AG04449 (cell line): ENCODE measurements at regions not wholly inside any gene's neighbourhood (a gene's known extent, or its start where the extent isn't known, plus 50 kb on each side); places are given as distances from the start of the nearest gene placed in this dataset.
"Not testable (repeated sequence)": the region's sequence is repeated elsewhere in the genome, so short reads cannot be mapped to it uniquely, and the experiment has no call there.

ENCODE experiments used
- CTCF ChIA-PET: fragments of 350-600 bp; formaldehyde crosslinking; extraction: SDS; loops from one replicate; lab custom pipeline; 2021; ENCODE audit warnings: antibody characterized with exemption; lab: Yijun Ruan, JAX
- POLR2A ChIA-PET: fragments of 400-600, 350-600 bp; formaldehyde crosslinking; extraction: SDS; loops from one replicate; lab custom pipeline; 2020; ENCODE audit warnings: antibody characterized with exemption, inconsistent platforms; lab: Yijun Ruan, JAX
- DNase-seq: peaks from one replicate; pipeline ENCODE4 v3.0.0-alpha.2; 2010; ENCODE audit warnings: low read depth, low spot score
- H3K4me3 ChIP-seq: 2 replicates; pipeline ENCODE4 v1.5.1; 2011; ENCODE audit warnings: low read depth, mild to moderate bottlenecking, control low read depth, low read length
- CTCF ChIP-seq: IDR thresholded peaks from one replicate; pipeline ENCODE4 v1.5.1; 2011; ENCODE audit warnings: mild to moderate bottlenecking, moderate library complexity, low read length, control low read depth, inconsistent platforms; ENCODE audit not compliant: insufficient read depth; ENCODE audit errors: missing control alignments

- no peak overlapping the region for H3K4me3 ChIP-seq
- CTCF ChIA-PET, result no interaction called here
- TF ChIP-seq CTCF, result no peak
- POLR2A ChIA-PET, result no interaction called here
- no peak for DNase-seq
Measured at GRCh38 chr7:131083781-131084180, 243.9 kb upstream of the MKLN1 start.

GRCh38 chr7:131084336-131084735 lies 243.3 kb upstream of the MKLN1 start:
- H3K4me3 ChIP-seq, POLR2A ChIA-PET, CTCF ChIA-PET, DNase-seq: not testable (repeated sequence)

GRCh38 chr7:131087756-131088658 lies 239.7 kb upstream of the MKLN1 start:
- TF ChIP-seq CTCF, result no peak
- ChIA-PET CTCF (no interaction called here), POLR2A (no interaction called here)

GRCh38 chr7:131090188-131090587 lies 237.5 kb upstream of the MKLN1 start:
- no peak for TF ChIP-seq CTCF
- POLR2A ChIA-PET, result no interaction called here
- H3K4me3 ChIP-seq, result no peak overlapping the region
- CTCF ChIA-PET, result interaction anchor here (1.0 kb wide), 2 partner anchors 19 to 20 kb away, joined by 3 read pairs; no protein-coding TSS in a partner anchor
- no peak for DNase-seq

More at GRCh38 chr7:131087756-131088658, 239.7 kb upstream of the MKLN1 start:
- no peak overlapping the region for H3K4me3 ChIP-seq
- DNase-seq, result no peak

- no peak overlapping the region for H3K4me3 ChIP-seq
- no peak for DNase-seq
- TF ChIP-seq CTCF, result no peak
- CTCF ChIA-PET, result interaction anchor here (1.0 kb wide), 1 partner anchor 20 kb away, joined by 3 read pairs; no protein-coding TSS in a partner anchor
- POLR2A ChIA-PET, result no interaction called here
Measured at GRCh38 chr7:131090886-131091692, 236.6 kb upstream of the MKLN1 start.

GRCh38 chr7:131094685-131095084 lies 233.0 kb upstream of the MKLN1 start:
- ChIA-PET CTCF (interaction anchor here (0.6 kb wide), 1 partner anchor 22 kb away, joined by 3 read pairs; no protein-coding TSS in a partner anchor), POLR2A (no interaction called here)
- H3K4me3 ChIP-seq, result no peak overlapping the region
- no peak for TF ChIP-seq CTCF
- no peak for DNase-seq
